Coronary artery (tissue), 2 donors: ENCODE measurements at regions not wholly inside any gene's neighbourhood (a gene's known extent, or its start where the extent isn't known, plus 50 kb on each side); places are given as distances from the start of the nearest gene placed in this dataset.

Experiments
- DNase-seq: peaks from one replicate; pipeline ENCODE4 v3.0.0-alpha.2; 2017; ENCODE audit warnings: low spot score
- H3K27ac ChIP-seq, 2 donors: fragments of 200-600 bp; sonication (generic); one replicate each; pipeline ENCODE4 v1.5.1; 2016 to 2019
- H3K4me3 ChIP-seq: fragments of 200-600 bp; sonication (generic); 2 replicates; pipeline ENCODE4 v1.5.1; 2016; ENCODE audit warnings: mild to moderate bottlenecking, moderate library complexity
- CTCF ChIP-seq: fragments of 200-600 bp; sonication (generic); IDR thresholded peaks from one replicate; pipeline ENCODE4 v1.5.1; 2019; ENCODE audit warnings: antibody characterized with exemption

- Histone ChIP-seq H3K27ac (no peak overlapping the region), H3K4me3 (no peak overlapping the region)
- DNase-seq, result no peak
- no peak for TF ChIP-seq CTCF
These were observed 250.8 kb downstream of the SEC61B start for GRCh38 chr9:99472916-99473245.

DNA sequence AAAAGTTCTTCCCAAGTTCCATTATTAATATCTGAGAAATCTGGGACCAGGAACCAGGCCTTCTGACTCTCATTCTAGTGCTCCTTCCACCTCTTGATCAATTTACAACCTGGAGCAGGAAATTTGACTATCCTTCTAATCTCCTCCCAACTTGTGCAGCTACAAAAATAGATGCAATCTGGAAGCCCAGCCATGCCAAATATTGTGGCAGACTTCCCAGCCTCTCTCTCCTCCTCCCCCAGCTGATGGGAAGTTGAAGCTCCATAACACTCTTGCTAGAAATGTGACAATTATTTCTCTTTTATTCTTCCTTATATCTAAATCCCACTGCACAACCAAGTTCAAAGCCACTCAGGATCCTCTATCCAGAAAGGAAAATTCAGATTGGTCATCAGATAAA, 252.1 kb downstream of the SEC61B start:
- no peak for DNase-seq
- no peak overlapping the region for H3K27ac ChIP-seq
- no peak overlapping the region for H3K4me3 ChIP-seq
- TF ChIP-seq CTCF, result no peak

DNA sequence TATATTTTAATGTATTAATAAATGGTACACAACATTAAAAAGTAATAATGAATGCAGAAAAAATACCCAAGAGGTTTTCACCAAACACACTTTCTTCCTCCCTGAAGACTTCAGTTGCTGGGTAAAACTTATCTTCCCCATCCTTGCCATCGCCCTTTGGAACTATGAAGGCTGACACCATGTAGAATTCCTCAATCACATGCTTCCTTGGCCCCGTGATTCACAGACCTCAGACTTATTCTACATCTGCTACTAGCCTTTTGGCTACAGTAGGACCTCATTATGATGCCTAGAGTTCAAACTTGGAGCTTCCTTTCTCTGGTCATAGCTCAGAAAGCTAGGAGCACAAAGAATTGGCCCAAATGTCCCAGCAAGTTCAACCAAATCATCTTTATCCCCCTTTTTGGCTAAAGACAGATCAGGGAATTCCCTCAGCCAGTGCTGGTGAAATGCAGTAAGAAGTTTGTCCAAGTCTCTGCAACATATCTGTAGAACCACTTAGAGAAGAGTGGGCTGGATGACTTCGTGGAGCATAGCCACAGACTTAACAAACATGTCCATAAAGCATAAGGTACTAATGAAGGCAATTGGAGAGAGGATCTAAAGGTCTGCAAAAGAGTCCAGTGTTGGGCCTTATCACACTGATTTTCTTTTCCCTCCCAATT, 253.5 kb downstream of the SEC61B start:
- Histone ChIP-seq H3K4me3 (no peak overlapping the region), H3K27ac (no peak overlapping the region)
- no peak for TF ChIP-seq CTCF
- DNase-seq, result no peak

DNA sequence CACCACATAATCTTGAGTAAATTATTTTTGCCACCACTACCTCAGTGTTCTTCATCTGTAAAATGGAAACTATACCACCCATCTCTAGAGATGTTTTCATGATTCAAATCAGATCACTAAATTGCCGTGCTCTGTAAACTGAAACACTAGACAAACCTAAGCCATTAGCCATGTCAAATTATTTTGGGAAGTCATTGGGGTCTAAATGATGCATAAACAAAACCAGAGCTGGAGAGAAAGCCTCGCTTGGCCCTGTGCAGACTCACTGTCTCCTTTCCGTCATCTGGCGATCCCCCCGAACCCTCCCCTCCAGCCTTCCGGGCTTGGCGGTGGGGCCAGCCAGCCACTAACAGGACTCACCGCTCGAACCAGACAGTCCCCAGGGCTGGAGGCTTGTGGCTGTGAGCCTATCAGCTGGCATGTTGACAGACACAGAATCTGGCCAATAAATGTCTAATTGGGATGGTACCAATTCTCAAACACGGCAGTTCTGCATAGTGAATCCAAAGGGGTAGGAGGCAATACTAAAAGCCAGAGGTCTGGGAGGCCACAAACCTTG, 256.5 kb downstream of the SEC61B start:
- Histone ChIP-seq H3K4me3 (no peak overlapping the region), H3K27ac (no peak overlapping the region)
- TF ChIP-seq CTCF, result no peak
- DNase-seq, result no peak

GRCh38 chr9:99479929-99480328, 257.8 kb downstream of the SEC61B start:
- Histone ChIP-seq H3K27ac (no peak overlapping the region), H3K4me3 (no peak overlapping the region)
- no peak for DNase-seq
- TF ChIP-seq CTCF, result no peak

GRCh38 chr9:99485459-99485858, 263.4 kb downstream of the SEC61B start:
- TF ChIP-seq CTCF, result no peak
- Histone ChIP-seq H3K27ac (no peak overlapping the region), H3K4me3 (no peak overlapping the region)
- DNase-seq, result no peak

DNA sequence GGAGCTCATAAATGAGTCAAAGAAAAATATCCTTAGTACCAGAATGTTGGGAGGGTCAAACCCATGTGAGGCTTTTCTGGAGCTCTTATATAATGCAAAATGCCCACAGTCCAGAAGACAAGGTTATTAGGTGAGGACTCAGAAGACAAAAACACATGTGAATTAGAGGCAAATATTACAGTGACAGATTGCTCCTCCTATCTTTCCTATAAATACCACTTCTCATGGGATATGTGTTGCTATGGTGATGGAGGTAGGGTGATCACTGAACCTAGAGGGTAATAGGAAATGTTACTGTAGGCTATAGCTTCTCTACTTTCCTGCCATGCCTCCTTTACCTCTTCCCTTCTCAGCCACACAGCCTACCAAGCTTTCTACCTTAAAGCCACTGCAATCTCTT, 264.6 kb downstream of the SEC61B start:
- no peak for TF ChIP-seq CTCF
- no peak overlapping the region for H3K27ac ChIP-seq
- no peak overlapping the region for H3K4me3 ChIP-seq
- DNase-seq, result no peak
